PC-3 (cell line): ENCODE measurements at regions not wholly inside any gene's neighbourhood (a gene's known extent, or its start where the extent isn't known, plus 50 kb on each side); places are given as distances from the start of the nearest gene placed in this dataset.

ENCODE experiments used
- ATAC-seq: fragments of 200-7000 bp; cut with Tn5 transposase; 2 replicates; pipeline ENCODE4 v1.9.1; 2020; ENCODE audit warnings: mild to moderate bottlenecking, moderate library complexity
- BruUV-seq: library from RNA; stranded (reverse); fragments of 400-500 nt; replicated peaks from 2 replicates; lab custom pipeline; 2021; lab: Mats Ljungman, UMichigan
- CTCF ChIA-PET: fragments of 300-600 bp; sonication (Branson Sonifier 250); formaldehyde crosslinking; loops from one replicate; lab custom pipeline; 2022; ENCODE audit warnings: antibody characterized with exemption; lab: Charles Lee
- POLR2A ChIA-PET: fragments of 300-600 bp; sonication (Branson Sonifier 250); formaldehyde crosslinking; loops from one replicate; lab custom pipeline; 2022; ENCODE audit warnings: antibody characterized with exemption; ENCODE audit not compliant: unreplicated experiment; lab: Charles Lee
- DNase-seq: peaks from one replicate; pipeline ENCODE4 v3.0.0-alpha.2; 2015
- H2AFZ ChIP-seq: fragments of 300-600 bp; sonication (generic); 2 replicates; pipeline ENCODE4 v1.6.0; 2016; ENCODE audit warnings: antibody characterized with exemption, low read length
- H3F3A ChIP-seq: fragments of 300-600 bp; sonication (generic); one replicate; pipeline ENCODE4 v1.6.0; 2017; ENCODE audit warnings: antibody characterized with exemption, low read length, control low read depth, mild to moderate bottlenecking; ENCODE audit not compliant: unreplicated experiment
- H3K27ac ChIP-seq: fragments of 300-600 bp; sonication (generic); 2 replicates; pipeline ENCODE4 v1.5.1; 2016; ENCODE audit warnings: mild to moderate bottlenecking, low read length
- H3K27me3 ChIP-seq: fragments of 300-600 bp; sonication (generic); 2 replicates; pipeline ENCODE4 v1.6.1; 2016; ENCODE audit warnings: low read length, mixed read lengths
- H3K36me3 ChIP-seq: fragments of 300-600 bp; sonication (generic); 2 replicates; pipeline ENCODE4 v1.6.1; 2016; ENCODE audit warnings: low read depth, mixed run types, low read length, mixed read lengths
- H3K4me1 ChIP-seq: fragments of 300-600 bp; sonication (generic); 2 replicates; pipeline ENCODE4 v1.5.1; 2016; ENCODE audit warnings: low read length; ENCODE audit not compliant: insufficient read depth
- H3K4me2 ChIP-seq: fragments of 300-600 bp; sonication (generic); 2 replicates; pipeline ENCODE4 v1.6.0; 2016; ENCODE audit warnings: low read length
- H3K4me3 ChIP-seq: fragments of 300-600 bp; sonication (generic); 2 replicates; pipeline ENCODE4 v1.5.1; 2016; ENCODE audit warnings: mild to moderate bottlenecking, low read length, mixed read lengths
- H3K79me2 ChIP-seq: fragments of 300-600 bp; sonication (generic); 2 replicates; pipeline ENCODE4 v1.6.1; 2017; ENCODE audit warnings: low read length, mixed read lengths
- H3K9ac ChIP-seq: fragments of 300-600 bp; sonication (generic); 2 replicates; pipeline ENCODE4 v1.6.0; 2016; ENCODE audit warnings: mild to moderate bottlenecking, low read length
- H3K9me2 ChIP-seq: fragments of 300-600 bp; sonication (generic); replicated peaks from 2 replicates; pipeline ENCODE4 v1.6.1; 2016; ENCODE audit warnings: mixed run types, low read length, mixed read lengths
- H3K9me3 ChIP-seq: fragments of 300-600 bp; sonication (generic); 2 replicates; pipeline ENCODE4 v1.6.1; 2016; ENCODE audit warnings: low read length, mixed read lengths
- H4K20me1 ChIP-seq: fragments of 300-600 bp; sonication (generic); 2 replicates; pipeline ENCODE4 v1.6.1; 2016; ENCODE audit warnings: low read length, mixed read lengths
- CTCF ChIP-seq: fragments of 300-600 bp; sonication (generic); conservative IDR thresholded peaks from 2 replicates; pipeline ENCODE4 v1.5.1; 2017; ENCODE audit warnings: antibody characterized with exemption, low read depth, mild to moderate bottlenecking, low read length
- EZH2 ChIP-seq: fragments of 300-600 bp; sonication (generic); IDR thresholded peaks from one replicate; pipeline ENCODE4 v1.6.1; 2017; ENCODE audit warnings: antibody characterized with exemption, mild to moderate bottlenecking, low read length; ENCODE audit not compliant: unreplicated experiment
- EZH2phosphoT487 ChIP-seq: fragments of 300-600 bp; sonication (generic); IDR thresholded peaks from 2 replicates; pipeline ENCODE4 v1.6.1; 2018; ENCODE audit warnings: mild to moderate bottlenecking, antibody characterized with exemption, low read length, borderline replicate concordance
- intact Hi-C: fragments of 100-400 bp; cut with micrococcal nuclease; formaldehyde crosslinking; loops from 2 replicates; pipeline ENCODE4 v1.9.0; 2023

GRCh38 chr13:47190696-47191305 is 293.9 kb upstream of the HTR2A start:
- Histone ChIP-seq H3K27ac (no peak overlapping the region), H3K9me3 (no peaks in the 10 kb centered on the region), H3K4me2 (no peak overlapping the region), H3K4me1 (peaks cover 8% of the 10 kb centered on the region), H3K27me3 (no peaks in the 10 kb centered on the region), H3K4me3 (no peak overlapping the region), H2AFZ (no peak overlapping the region), H4K20me1 (no peaks in the 10 kb centered on the region), H3F3A (no peaks in the 10 kb centered on the region), H3K36me3 (no peaks in the 10 kb centered on the region), H3K79me2 (no peaks in the 10 kb centered on the region), H3K9me2 (no peaks in the 10 kb centered on the region), H3K9ac (no peak overlapping the region)
- BruUV-seq, result no TSS peak
- no peak for ATAC-seq
- intact Hi-C loops, result no loop called here
- ChIA-PET CTCF (no interaction called here), POLR2A (interaction anchor here (0.6 kb wide), 1 partner anchor 21 kb away, joined by 3 read pairs; no protein-coding TSS in a partner anchor)
- TF ChIP-seq CTCF, result no peak
- no peak for TF ChIP-seq EZH2
- TF ChIP-seq EZH2phosphoT487, result no peak
- DNase-seq, result no peak

- H3F3A ChIP-seq, result no peaks in the 10 kb centered on the region
- no TSS peak for BruUV-seq
- intact Hi-C loops, result no loop called here
- H3K27ac ChIP-seq, result no peak overlapping the region
- peak; percentile 6 for DNase-seq
- no peak for ATAC-seq
- H3K4me1 ChIP-seq, result peaks cover 10% of the 10 kb centered on the region
- H3K4me2 ChIP-seq, result no peak overlapping the region
- no peaks in the 10 kb centered on the region for H3K27me3 ChIP-seq
- H2AFZ ChIP-seq, result no peak overlapping the region
- no peaks in the 10 kb centered on the region for H3K9me2 ChIP-seq
- TF ChIP-seq EZH2 (no peak), EZH2phosphoT487 (no peak), CTCF (no peak)
- no peak overlapping the region for H3K9ac ChIP-seq
- H3K36me3 ChIP-seq, result no peaks in the 10 kb centered on the region
- ChIA-PET POLR2A (no interaction called here), CTCF (no interaction called here)
- H3K79me2 ChIP-seq, result no peaks in the 10 kb centered on the region
- H4K20me1 ChIP-seq, result no peaks in the 10 kb centered on the region
- H3K4me3 ChIP-seq, result no peak overlapping the region
- H3K9me3 ChIP-seq, result no peaks in the 10 kb centered on the region
Observed at GRCh38 chr13:47188802-47189201, 291.9 kb upstream of the HTR2A start.

- H3K79me2 ChIP-seq, result no peaks in the 10 kb centered on the region
- POLR2A ChIA-PET, result interaction anchor here (0.5 kb wide), 1 partner anchor 124 kb away, joined by 13 read pairs; no protein-coding TSS in a partner anchor
- H4K20me1 ChIP-seq, result no peaks in the 10 kb centered on the region
- no peaks in the 10 kb centered on the region for H3K9me2 ChIP-seq
- no peaks in the 10 kb centered on the region for H3K36me3 ChIP-seq
- no peak overlapping the region for H2AFZ ChIP-seq
- intact Hi-C loops, result no loop called here
- no peaks in the 10 kb centered on the region for H3K27me3 ChIP-seq
- DNase-seq (no peak), ATAC-seq (peak; percentile 20)
- H3K27ac ChIP-seq, result no peak overlapping the region
- TF ChIP-seq EZH2phosphoT487, result no peak
- no peak for TF ChIP-seq EZH2
- TF ChIP-seq CTCF, result no peak
- peaks cover 10% of the 10 kb centered on the region for H3K4me1 ChIP-seq
- 0 out of 2 replicates have a peak overlapping the region, but pooled peaks have one; percentile 35 for H3K4me2 ChIP-seq
- BruUV-seq, result no TSS peak
- H3K4me3 ChIP-seq, result no peak overlapping the region
- H3F3A ChIP-seq, result no peaks in the 10 kb centered on the region
- no peaks in the 10 kb centered on the region for H3K9me3 ChIP-seq
- no peak overlapping the region for H3K9ac ChIP-seq
- CTCF ChIA-PET, result no interaction called here
Observed at GRCh38 chr13:47186471-47186870, 289.6 kb upstream of the HTR2A start.
